GM10266 (cell line): ENCODE measurements at regions not wholly inside any gene's neighbourhood (a gene's known extent, or its start where the extent isn't known, plus 50 kb on each side); places are given as distances from the start of the nearest gene placed in this dataset.

Experiments
- DNase-seq: peaks from one replicate; pipeline ENCODE4 v3.0.0; 2012; ENCODE audit errors: extremely low spot score
- CTCF ChIP-seq: IDR thresholded peaks from 2 replicates; pipeline ENCODE4 v1.5.1; 2012; ENCODE audit warnings: mild to moderate bottlenecking, low read depth; ENCODE audit not compliant: control insufficient read depth, insufficient read depth; ENCODE audit errors: missing control alignments

GRCh38 chr3:139198186-139198585 lies 145.6 kb upstream of the MRPS22 start:
- DNase-seq: no peak
- no peak for TF ChIP-seq CTCF

GRCh38 chr3:139198929-139199328 lies 144.9 kb upstream of the MRPS22 start:
- no peak for TF ChIP-seq CTCF

GRCh38 chr3:139199421-139200010 lies 144.3 kb upstream of the MRPS22 start:
- no peak for DNase-seq
- no peak for TF ChIP-seq CTCF

More at GRCh38 chr3:139198929-139199328, 144.9 kb upstream of the MRPS22 start:
- DNase-seq: no peak

- no peak for TF ChIP-seq CTCF
- DNase-seq: no peak
Observed at GRCh38 chr3:139201446-139202225, 142.2 kb upstream of the MRPS22 start.

GRCh38 chr3:139202226-139202958 lies 141.4 kb upstream of the MRPS22 start:
- TF ChIP-seq CTCF: peak; percentile 43
- peak; percentile 58 for DNase-seq

GRCh38 chr3:139202959-139203349 lies 140.9 kb upstream of the MRPS22 start:
- no peak for DNase-seq
- no peak for TF ChIP-seq CTCF
